ENCODE measurements at regions not wholly inside any gene's neighbourhood (a gene's known extent, or its start where the extent isn't known, plus 50 kb on each side); places are given as distances from the start of the nearest gene placed in this dataset.
A peak's percentile ranks its signal among the peaks of the same experiment; 100 is the strongest.

DNA sequence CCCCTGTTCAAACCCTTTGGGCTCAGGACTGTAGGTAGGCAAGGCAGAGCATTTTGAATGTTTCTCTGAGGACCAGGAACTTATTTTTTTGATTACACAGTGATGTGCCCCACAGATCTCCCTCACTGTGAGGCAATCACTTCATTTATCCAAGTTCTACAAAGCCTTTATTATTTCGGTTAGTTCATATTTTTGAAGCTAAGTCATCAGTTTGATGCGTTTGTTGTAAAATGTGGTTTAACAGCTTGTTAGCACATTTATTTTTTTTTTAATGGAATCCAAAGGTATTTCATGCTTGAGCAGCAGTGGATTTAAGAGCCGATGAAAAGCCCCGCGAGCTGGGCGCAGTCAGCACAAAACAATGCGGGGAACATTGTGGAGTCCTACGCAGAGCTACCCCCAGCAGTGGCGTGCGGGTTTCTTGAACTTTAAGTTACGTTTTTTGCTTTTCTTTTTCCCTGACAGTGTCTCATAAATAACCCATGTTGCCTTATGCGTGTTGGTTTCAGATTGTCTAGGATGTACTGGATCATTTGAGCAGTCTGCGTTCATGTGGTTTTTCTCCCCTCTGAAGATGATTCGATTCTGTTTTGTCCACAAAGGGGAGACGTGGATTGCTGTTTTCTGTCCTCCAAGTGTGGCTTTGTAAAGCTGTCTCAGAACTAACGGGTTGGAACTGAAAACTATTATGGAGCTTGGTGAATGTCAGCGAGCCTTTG is 233.6 kb upstream of the BMP2 start:
- Histone ChIP-seq H3K27me3 (ENCODE audit: control insufficient read depth in 3 of 3, insufficient read depth in 3 of 3, low read length in 2 of 3) (no peaks in the 10 kb centered on the region), H3K4me3 (no peak overlapping the region), H3K36me3 (ENCODE audit: control insufficient read depth in 4 of 4, insufficient read depth in 4 of 4, low read length in 4 of 4) (no peaks in the 10 kb centered on the region), H3K9ac (ENCODE audit: insufficient read depth in 1 of 2, low read length in 2 of 2) (peak overlapping the region in 1 of 2 donors; percentile 98), H3K9me3 (ENCODE audit: control insufficient read depth in 4 of 4, insufficient read depth in 3 of 4, low read length in 3 of 4) (peaks cover 0 to 2% (median 0%) of the 10 kb centered on the region in 4 donors), H3K27ac (ENCODE audit: low read depth in 1 of 2, low read length in 1 of 2) (peak overlapping the region in 1 of 2 donors; percentile 20), H3K4me1 (ENCODE audit: control insufficient read depth in 5 of 5, insufficient read depth in 5 of 5, low read length in 5 of 5) (peaks cover 0 to 39% (median 0%) of the 10 kb centered on the region in 5 donors)
- DNase-seq (peak; percentile 76 to 95 (median 92)), ATAC-seq (ENCODE audit: insufficient read depth, low FRiP score) (peak; percentile 50)
- TF ChIP-seq CTCF (IDR thresholded peaks at IDR 0.05; ENCODE audit: control extremely low read depth, extremely low read depth) = no peak
- WGBS, 2 donors = 56 to 80% methylated on average over 17 of the region's 17 CpGs

DNA sequence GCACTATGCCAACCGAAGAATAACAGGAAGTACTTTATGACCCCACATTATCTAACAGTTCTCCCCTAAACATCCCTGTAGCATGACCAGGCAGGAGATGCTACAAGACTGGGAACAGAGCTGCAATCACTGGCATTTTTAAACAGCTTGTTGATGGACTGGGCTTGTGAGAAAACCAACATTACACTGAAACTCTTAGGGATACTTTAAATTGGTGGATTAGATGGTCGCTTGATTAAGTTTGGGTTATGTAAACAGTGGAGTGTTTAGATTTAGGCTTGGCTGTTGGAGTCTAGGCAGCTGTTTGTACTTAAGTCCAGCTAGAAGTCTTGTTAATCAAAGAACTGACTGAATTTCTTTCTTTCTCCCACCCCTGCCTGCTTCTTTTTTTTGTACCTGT is 234.1 kb upstream of the BMP2 start:
- Histone ChIP-seq H3K27me3 (ENCODE audit: control insufficient read depth in 3 of 3, insufficient read depth in 3 of 3, low read length in 2 of 3) (no peaks in the 10 kb centered on the region), H3K4me1 (ENCODE audit: control insufficient read depth in 5 of 5, insufficient read depth in 5 of 5, low read length in 5 of 5) (peaks cover 0 to 43% (median 0%) of the 10 kb centered on the region in 5 donors), H3K4me3 (no peak overlapping the region), H3K27ac (ENCODE audit: low read depth in 1 of 2, low read length in 1 of 2) (no peak overlapping the region), H3K9me3 (ENCODE audit: control insufficient read depth in 4 of 4, insufficient read depth in 3 of 4, low read length in 3 of 4) (peaks cover 0 to 2% (median 0%) of the 10 kb centered on the region in 4 donors), H3K9ac (ENCODE audit: insufficient read depth in 1 of 2, low read length in 2 of 2) (peak overlapping the region in 1 of 2 donors; percentile 98), H3K36me3 (ENCODE audit: control insufficient read depth in 4 of 4, insufficient read depth in 4 of 4, low read length in 4 of 4) (no peaks in the 10 kb centered on the region)
- TF ChIP-seq CTCF (IDR thresholded peaks at IDR 0.05; ENCODE audit: control extremely low read depth, extremely low read depth) = no peak
- DNase-seq (peak; percentile 71 to 97 (median 96)), ATAC-seq (ENCODE audit: insufficient read depth, low FRiP score) (no peak)
- WGBS, 2 donors = 35 to 36% methylated on average over 2 of the region's 2 CpGs

DNA sequence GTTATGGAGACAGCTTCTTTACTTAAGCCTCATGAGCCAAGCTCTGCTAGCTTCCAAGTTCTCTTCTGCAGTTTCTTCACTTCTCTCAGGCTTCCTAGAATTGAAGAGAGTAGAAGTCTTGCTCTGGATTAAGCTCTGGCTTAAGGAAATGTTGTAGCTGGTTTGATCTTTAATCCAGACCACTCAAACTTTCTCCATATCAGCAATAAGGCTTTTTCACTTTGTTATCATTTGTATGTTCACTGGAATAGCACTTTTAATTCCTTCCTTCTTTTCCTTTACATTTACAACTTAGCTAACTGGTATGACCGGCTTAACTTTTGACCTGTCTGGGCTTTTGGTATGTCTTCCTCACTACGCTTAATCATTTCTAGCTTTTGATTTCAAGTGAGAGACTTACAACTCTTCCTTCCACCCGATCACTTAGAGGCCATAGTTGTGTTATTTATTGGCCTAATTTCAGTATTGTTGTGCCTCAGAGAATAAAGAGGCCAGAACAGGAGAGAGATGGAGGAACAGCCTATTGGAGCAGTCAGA is 236.6 kb upstream of the BMP2 start:
- Histone ChIP-seq H3K4me3 (no peak overlapping the region), H3K36me3 (ENCODE audit: control insufficient read depth in 4 of 4, insufficient read depth in 4 of 4, low read length in 4 of 4) (no peaks in the 10 kb centered on the region), H3K9me3 (ENCODE audit: control insufficient read depth in 4 of 4, insufficient read depth in 3 of 4, low read length in 3 of 4) (no peaks in the 10 kb centered on the region), H3K27ac (ENCODE audit: low read depth in 1 of 2, low read length in 1 of 2) (no peak overlapping the region), H3K9ac (ENCODE audit: insufficient read depth in 1 of 2, low read length in 2 of 2) (no peak overlapping the region), H3K27me3 (ENCODE audit: control insufficient read depth in 3 of 3, insufficient read depth in 3 of 3, low read length in 2 of 3) (no peaks in the 10 kb centered on the region), H3K4me1 (ENCODE audit: control insufficient read depth in 5 of 5, insufficient read depth in 5 of 5, low read length in 5 of 5) (peaks cover 0 to 37% (median 0%) of the 10 kb centered on the region in 5 donors)
- WGBS, 2 donors = 77 to 88% methylated on average over 3 of the region's 3 CpGs
- DNase-seq = peak in 1 of 3 donors; percentile 16
- no peak for TF ChIP-seq CTCF (IDR thresholded peaks at IDR 0.05; ENCODE audit: control extremely low read depth, extremely low read depth)
- ATAC-seq (ENCODE audit: insufficient read depth, low FRiP score) = no peak
